K562 (cell line): ENCODE measurements at regions not wholly inside any gene's neighbourhood (a gene's known extent, or its start where the extent isn't known, plus 50 kb on each side); places are given as distances from the start of the nearest gene placed in this dataset.

Source experiments
- ATAC-seq: fragments of 200-7000 bp; cut with Tn5 transposase; 3 replicates; pipeline ENCODE4 v1.9.1; 2020; ENCODE audit warnings: moderate library complexity
- BruUV-seq: library from RNA; stranded (reverse); fragments of 400-500 nt; replicated peaks from 2 replicates; lab custom pipeline; 2021; lab: Mats Ljungman, UMichigan
- CTCF ChIA-PET: fragments of 300-600 bp; formaldehyde crosslinking; extraction: SDS; loops from one replicate; lab custom pipeline; 2021; ENCODE audit warnings: low intra/inter-chr PET ratio; lab: Yijun Ruan, JAX
- POLR2A ChIA-PET: fragments of 300-600, 350-650 bp; sonication (Branson Sonifier 250); formaldehyde crosslinking; extraction: SDS; loops from one replicate; lab custom pipeline; 2021; ENCODE audit warnings: antibody characterized with exemption, inconsistent platforms; lab: Yijun Ruan, JAX
- DNase-seq, 4 experiments: peaks; one replicate each; pipeline versions ENCODE4 v3.0.0 to v3.0.0-alpha.2; 2011 to 2018; ENCODE audit warnings: low spot score in 3 of 4, mixed read lengths in 3 of 4; ENCODE audit errors: extremely low read depth in 1 of 4
- FAIRE-seq: peaks from 2 replicates; lab custom pipeline; 2011; peaks lifted over from hg19 to GRCh38; lab: Jason Lieb, UNC
- H2AFZ ChIP-seq: 2 replicates; pipeline ENCODE4 v1.6.0; 2011; ENCODE audit warnings: low read depth, low read length, control low read depth, inconsistent platforms
- H3K27ac ChIP-seq: fragments of 200-600 bp; 3 replicates; pipeline ENCODE4 v1.8.0; 2011; ENCODE audit warnings: low read depth, mild to moderate bottlenecking, control low read depth, inconsistent platforms, low read length, moderate library complexity, mixed read lengths; ENCODE audit errors: extremely low read depth
- H3K27me3 ChIP-seq, 2 experiments: fragments of 300-600 bp in 1 of 2; 2 replicates in 1 of 2; 3 replicates in 1 of 2; pipeline versions ENCODE4 v1.6.0 to v1.8.0; 2011; ENCODE audit warnings: inconsistent platforms in 2 of 2, low read length in 2 of 2, mild to moderate bottlenecking in 1 of 2, mixed read lengths in 1 of 2, moderate library complexity in 1 of 2; ENCODE audit not compliant: control insufficient read depth in 2 of 2, insufficient read depth in 2 of 2
- H3K36me3 ChIP-seq: fragments of 300-600 bp; 3 replicates; pipeline ENCODE4 v1.8.0; 2011; ENCODE audit warnings: mild to moderate bottlenecking, low read length, inconsistent platforms; ENCODE audit not compliant: control insufficient read depth, insufficient read depth
- H3K4me1 ChIP-seq, 2 experiments: fragments of 200-600 bp in 1 of 2; replicated peaks in 1 of 2; 2 replicates in 1 of 2; 3 replicates in 1 of 2; pipeline versions ENCODE4 v1.5.1 to v1.8.0; 2011; ENCODE audit warnings: inconsistent platforms in 2 of 2, low read length in 2 of 2, mild to moderate bottlenecking in 1 of 2, mixed read lengths in 1 of 2, moderate library complexity in 1 of 2; ENCODE audit not compliant: control insufficient read depth in 2 of 2, insufficient read depth in 2 of 2
- H3K4me2 ChIP-seq: 2 replicates; pipeline ENCODE4 v1.6.1; 2011; ENCODE audit warnings: low read length, control low read depth, inconsistent platforms, mixed read lengths; ENCODE audit not compliant: insufficient read depth
- H3K4me3 ChIP-seq: fragments of 200-600 bp; sonication (generic), shearing (Covaris generic); 2 replicates; pipeline ENCODE4 v1.5.1; 2016; ENCODE audit warnings: control low read depth, inconsistent platforms
- H3K79me2 ChIP-seq: fragments of 200-600 bp; 3 replicates; pipeline ENCODE4 v1.8.0; 2011; ENCODE audit warnings: low read length, inconsistent platforms; ENCODE audit not compliant: control insufficient read depth, insufficient read depth
- H3K9ac ChIP-seq, 2 experiments: 2 replicates each; pipeline versions ENCODE4 v1.6.0 to v1.6.1; 2011; ENCODE audit warnings: low read depth in 2 of 2, low read length in 2 of 2, control low read depth in 1 of 2, inconsistent platforms in 1 of 2, mild to moderate bottlenecking in 1 of 2, mixed read lengths in 1 of 2; ENCODE audit not compliant: insufficient read depth in 1 of 2
- H3K9me1 ChIP-seq: one replicate; pipeline ENCODE4 v1.6.0; 2011; ENCODE audit warnings: inconsistent platforms, mild to moderate bottlenecking, low read length, moderate library complexity; ENCODE audit not compliant: control insufficient read depth, insufficient read depth
- H3K9me3 ChIP-seq: replicated peaks from 2 replicates; pipeline ENCODE4 v1.5.1; 2011; ENCODE audit warnings: low read depth, low read length, inconsistent platforms; ENCODE audit not compliant: control insufficient read depth, insufficient read depth
- H4K20me1 ChIP-seq: replicated peaks from 2 replicates; pipeline ENCODE4 v1.6.1; 2011; ENCODE audit warnings: low read length, inconsistent platforms, mixed read lengths; ENCODE audit not compliant: control insufficient read depth, insufficient read depth
- ATF7 ChIP-seq: fragments of 450-650 bp; IDR thresholded peaks from 2 replicates; pipeline ENCODE4 v1.7.1; 2014; ENCODE audit warnings: mild to moderate bottlenecking, moderate library complexity
- BRF1 ChIP-seq: IDR thresholded peaks from 3 replicates; pipeline ENCODE4 v1.6.1; 2011; ENCODE audit warnings: borderline replicate concordance, mild to moderate bottlenecking; ENCODE audit not compliant: insufficient read length; ENCODE audit errors: extremely low read depth
- CEBPB ChIP-seq: fragments of 450-650 bp; IDR thresholded peaks from 2 replicates; pipeline ENCODE4 v1.6.1; 2016; ENCODE audit warnings: missing genetic modification characterization, missing compliant biosample characterization
- CEBPZ ChIP-seq: fragments of 150-350 bp; IDR thresholded peaks from 2 replicates; pipeline ENCODE4 v1.6.1; 2014; ENCODE audit warnings: low read depth, mild to moderate bottlenecking, low read length, borderline replicate concordance
- CGGBP1 ChIP-seq: fragments of 250-450 bp; sonication (Bioruptor Pico); IDR thresholded peaks from 2 replicates; pipeline ENCODE4 v1.9.0; 2021; ENCODE audit warnings: mild to moderate bottlenecking
- DACH1 ChIP-seq: fragments of 450-650 bp; IDR thresholded peaks from 2 replicates; pipeline ENCODE4 v1.6.1; 2018; ENCODE audit not compliant: partially characterized antibody
- EP400 ChIP-seq: fragments of 450-650 bp; IDR thresholded peaks from 2 replicates; pipeline ENCODE4 v1.6.1; 2017; ENCODE audit warnings: antibody characterized with exemption, mild to moderate bottlenecking, moderate library complexity
- FOXP1 ChIP-seq: sonication (generic); formaldehyde crosslinking; IDR thresholded peaks from 2 replicates; pipeline ENCODE4 v1.8.0; 2022; ENCODE audit warnings: mild to moderate bottlenecking, missing genetic modification reagents
- HNRNPUL1 ChIP-seq: fragments of 200-400 bp; formaldehyde crosslinking; IDR thresholded peaks from 2 replicates; pipeline ENCODE4 v1.6.1; 2017; ENCODE audit warnings: low read length
- SMARCC2 ChIP-seq: fragments of 450-650 bp; IDR thresholded peaks from 2 replicates; pipeline ENCODE4 v1.6.1; 2017; ENCODE audit warnings: antibody characterized with exemption, moderate library complexity, mild to moderate bottlenecking, low read depth
- SRF ChIP-seq, 2 experiments: fragments of 250-450, 450-650 bp in 1 of 2; sonication (Bioruptor Pico) in 1 of 2; sonication (generic) in 1 of 2; formaldehyde crosslinking; IDR thresholded peaks; 2 replicates each; pipeline versions ENCODE4 v1.5.0 to v1.5.1; 2020 to 2022; ENCODE audit warnings: mild to moderate bottlenecking in 1 of 2, missing genetic modification reagents in 1 of 2
- TSC22D4 ChIP-seq: fragments of 450-650 bp; IDR thresholded peaks from 2 replicates; pipeline ENCODE4 v1.6.1; 2016; ENCODE audit warnings: missing genetic modification characterization, missing biosample characterization, control low read depth
- TSHZ1 ChIP-seq: fragments of 250-450 bp; sonication (Bioruptor Pico); IDR thresholded peaks from 2 replicates; pipeline ENCODE4 v1.4.0; 2020; ENCODE audit warnings: mild to moderate bottlenecking, moderate library complexity
- XRCC3 ChIP-seq: fragments of 450-650 bp; IDR thresholded peaks from 2 replicates; pipeline ENCODE4 v1.6.1; 2017; ENCODE audit warnings: mild to moderate bottlenecking, moderate library complexity
- ZNF347 ChIP-seq: fragments of 450-650 bp; formaldehyde crosslinking; IDR thresholded peaks from 2 replicates; pipeline ENCODE4 v1.4.0; 2020; ENCODE audit warnings: low read depth, mild to moderate bottlenecking, moderate library complexity
- WGBS: fragments of 100-300 bp; shearing (Covaris generic); methylation state at CpG from one replicate; pipeline ENCODE4 v1.1.6; 2016; ENCODE audit warnings: low coverage, mixed read lengths; ENCODE audit not compliant: insufficient coverage; ENCODE audit errors: missing lambda C conversion rate; 5-methylcytosine and 5-hydroxymethylcytosine counted together
- in situ Hi-C: fragments of 300-500 bp; cut with MboI; formaldehyde crosslinking; loops from 4 replicates; pipeline ENCODE4 v1.15.0; 2018; ENCODE audit warnings: inconsistent platforms, mixed read lengths
- intact Hi-C: fragments of 100-400 bp; cut with micrococcal nuclease; formaldehyde crosslinking; loops from 2 replicates; pipeline ENCODE4 v1.14.2; 2022

GRCh38 chr12:46538976-46539375 lies 166.4 kb upstream of the SLC38A2 start (continued):
- TF ChIP-seq TSHZ1 (CRISPR knock-in tag) (no peak), SMARCC2 (no peak), TSC22D4 (no peak)

- Histone ChIP-seq H3K9me1 (no peaks in the 10 kb centered on the region), H4K20me1 (no peaks in the 10 kb centered on the region), H3K79me2 (no peaks in the 10 kb centered on the region), H3K4me1 (peaks cover 3 to 22% of the 10 kb centered on the region in 2 experiments; a peak in 3 of 5 replicates), H3K27ac (no peak overlapping the region), H3K9me3 (no peaks in the 10 kb centered on the region), H3K36me3 (no peaks in the 10 kb centered on the region), H2AFZ (no peak overlapping the region), H3K4me3 (no peak overlapping the region), H3K9ac (no peak overlapping the region), H3K27me3 (no peaks in the 10 kb centered on the region), H3K4me2 (no peak overlapping the region)
- no TSS peak for BruUV-seq
- WGBS: 42% methylated on average over 4 of the region's 4 CpGs
- in situ Hi-C loops (no loop called here), intact Hi-C loops (no loop called here)
- no peak for DNase-seq
- no peak for ATAC-seq
- ChIA-PET CTCF (no interaction called here), POLR2A (interaction anchor here (1.1 kb wide), 1 partner anchor 166 kb away, joined by 3 read pairs; no protein-coding TSS in a partner anchor)
- FAIRE-seq: no peak
- TF ChIP-seq CEBPB (tag) (no peak), XRCC3 (no peak), SRF (CRISPR knock-in tag; IDR thresholded peaks at IDR 0.05) (no peak), CGGBP1 (CRISPR knock-in tag) (no peak), CEBPZ (no peak), DACH1 (no peak), EP400 (no peak), FOXP1 (CRISPR knock-in tag) (no peak), BRF1 (no peak), ATF7 (no peak), ZNF347 (no peak), HNRNPUL1 (no peak)
These were observed 164.9 kb upstream of the SLC38A2 start for GRCh38 chr12:46537387-46537955.
